ENCODE measurements at regions not wholly inside any gene's neighbourhood (a gene's known extent, or its start where the extent isn't known, plus 50 kb on each side); places are given as distances from the start of the nearest gene placed in this dataset.

DNA sequence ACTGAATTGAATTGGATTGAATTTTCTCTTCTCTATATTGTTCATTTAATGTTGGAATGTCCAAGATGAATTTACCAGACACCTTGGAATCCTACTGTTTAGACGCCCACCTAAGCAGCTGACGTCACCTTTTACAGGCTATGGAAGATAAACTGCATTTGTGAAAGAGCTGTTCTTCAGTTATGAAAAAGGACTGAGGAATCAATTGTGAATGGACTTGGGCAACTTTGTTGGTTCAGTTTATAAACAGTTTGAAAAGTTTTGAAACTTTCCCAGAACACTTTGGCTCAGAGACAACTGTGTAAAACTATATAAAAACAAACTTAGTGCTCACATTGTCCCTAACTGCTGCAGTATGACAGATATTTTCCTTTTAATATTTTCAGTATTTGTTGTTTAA lies 590.8 kb upstream of the SPRY2 start:
- Histone ChIP-seq H3K27me3 (ENCODE audit: insufficient read depth, low read depth, low read length) (no peaks in the 10 kb centered on the region), H2AFZ (ENCODE audit: low read depth, low read length) (no peak overlapping the region), H3K9ac (ENCODE audit: low read length) (no peak overlapping the region), H3F3A (ENCODE audit: insufficient read depth, low read length, poor library complexity, severe bottlenecking) (no peaks in the 10 kb centered on the region), H3K9me2 (ENCODE audit: insufficient read depth, low read length) (no peaks in the 10 kb centered on the region), H3K36me3 (ENCODE audit: insufficient read depth, low read length) (no peaks in the 10 kb centered on the region), H3K27ac (ENCODE audit: low read length) (no peak overlapping the region), H4K20me1 (ENCODE audit: insufficient read depth) (no peaks in the 10 kb centered on the region), H3K4me3 (ENCODE audit: low read length) (no peak overlapping the region), H3K9me3 (ENCODE audit: low read length) (no peaks in the 10 kb centered on the region), H3K79me2 (replicated peaks; ENCODE audit: insufficient read depth, low read length) (no peaks in the 10 kb centered on the region), H3K4me2 (ENCODE audit: low read length) (no peak overlapping the region)
- TF ChIP-seq MXI1 (conservative IDR thresholded peaks at IDR 0.05; ENCODE audit: poor library complexity, severe bottlenecking) (no peak), POLR2AphosphoS5 (IDR thresholded peaks at IDR 0.05) (no peak), EP300 (conservative IDR thresholded peaks at IDR 0.05; ENCODE audit: poor library complexity, severe bottlenecking) (no peak), RAD21 (conservative IDR thresholded peaks at IDR 0.05) (no peak), EZH2 (IDR thresholded peaks at IDR 0.05; ENCODE audit: borderline replicate concordance, insufficient read depth, low read length, poor library complexity, severe bottlenecking) (no peak), TAF1 (IDR thresholded peaks at IDR 0.05; ENCODE audit: low read depth) (no peak), SMC3 (conservative IDR thresholded peaks at IDR 0.05; ENCODE audit: poor library complexity) (no peak)
- TF ChIP-seq, protein P1, sequence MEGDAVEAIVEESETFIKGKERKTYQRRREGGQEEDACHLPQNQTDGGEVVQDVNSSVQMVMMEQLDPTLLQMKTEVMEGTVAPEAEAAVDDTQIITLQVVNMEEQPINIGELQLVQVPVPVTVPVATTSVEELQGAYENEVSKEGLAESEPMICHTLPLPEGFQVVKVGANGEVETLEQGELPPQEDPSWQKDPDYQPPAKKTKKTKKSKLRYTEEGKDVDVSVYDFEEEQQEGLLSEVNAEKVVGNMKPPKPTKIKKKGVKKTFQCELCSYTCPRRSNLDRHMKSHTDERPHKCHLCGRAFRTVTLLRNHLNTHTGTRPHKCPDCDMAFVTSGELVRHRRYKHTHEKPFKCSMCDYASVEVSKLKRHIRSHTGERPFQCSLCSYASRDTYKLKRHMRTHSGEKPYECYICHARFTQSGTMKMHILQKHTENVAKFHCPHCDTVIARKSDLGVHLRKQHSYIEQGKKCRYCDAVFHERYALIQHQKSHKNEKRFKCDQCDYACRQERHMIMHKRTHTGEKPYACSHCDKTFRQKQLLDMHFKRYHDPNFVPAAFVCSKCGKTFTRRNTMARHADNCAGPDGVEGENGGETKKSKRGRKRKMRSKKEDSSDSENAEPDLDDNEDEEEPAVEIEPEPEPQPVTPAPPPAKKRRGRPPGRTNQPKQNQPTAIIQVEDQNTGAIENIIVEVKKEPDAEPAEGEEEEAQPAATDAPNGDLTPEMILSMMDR (IDR thresholded peaks at IDR 0.05; ENCODE audit: poor library complexity, severe bottlenecking): no peak
- TF ChIP-seq, protein P2, sequence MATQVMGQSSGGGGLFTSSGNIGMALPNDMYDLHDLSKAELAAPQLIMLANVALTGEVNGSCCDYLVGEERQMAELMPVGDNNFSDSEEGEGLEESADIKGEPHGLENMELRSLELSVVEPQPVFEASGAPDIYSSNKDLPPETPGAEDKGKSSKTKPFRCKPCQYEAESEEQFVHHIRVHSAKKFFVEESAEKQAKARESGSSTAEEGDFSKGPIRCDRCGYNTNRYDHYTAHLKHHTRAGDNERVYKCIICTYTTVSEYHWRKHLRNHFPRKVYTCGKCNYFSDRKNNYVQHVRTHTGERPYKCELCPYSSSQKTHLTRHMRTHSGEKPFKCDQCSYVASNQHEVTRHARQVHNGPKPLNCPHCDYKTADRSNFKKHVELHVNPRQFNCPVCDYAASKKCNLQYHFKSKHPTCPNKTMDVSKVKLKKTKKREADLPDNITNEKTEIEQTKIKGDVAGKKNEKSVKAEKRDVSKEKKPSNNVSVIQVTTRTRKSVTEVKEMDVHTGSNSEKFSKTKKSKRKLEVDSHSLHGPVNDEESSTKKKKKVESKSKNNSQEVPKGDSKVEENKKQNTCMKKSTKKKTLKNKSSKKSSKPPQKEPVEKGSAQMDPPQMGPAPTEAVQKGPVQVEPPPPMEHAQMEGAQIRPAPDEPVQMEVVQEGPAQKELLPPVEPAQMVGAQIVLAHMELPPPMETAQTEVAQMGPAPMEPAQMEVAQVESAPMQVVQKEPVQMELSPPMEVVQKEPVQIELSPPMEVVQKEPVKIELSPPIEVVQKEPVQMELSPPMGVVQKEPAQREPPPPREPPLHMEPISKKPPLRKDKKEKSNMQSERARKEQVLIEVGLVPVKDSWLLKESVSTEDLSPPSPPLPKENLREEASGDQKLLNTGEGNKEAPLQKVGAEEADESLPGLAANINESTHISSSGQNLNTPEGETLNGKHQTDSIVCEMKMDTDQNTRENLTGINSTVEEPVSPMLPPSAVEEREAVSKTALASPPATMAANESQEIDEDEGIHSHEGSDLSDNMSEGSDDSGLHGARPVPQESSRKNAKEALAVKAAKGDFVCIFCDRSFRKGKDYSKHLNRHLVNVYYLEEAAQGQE (IDR thresholded peaks at IDR 0.05; ENCODE audit: borderline replicate concordance): no peak

DNA sequence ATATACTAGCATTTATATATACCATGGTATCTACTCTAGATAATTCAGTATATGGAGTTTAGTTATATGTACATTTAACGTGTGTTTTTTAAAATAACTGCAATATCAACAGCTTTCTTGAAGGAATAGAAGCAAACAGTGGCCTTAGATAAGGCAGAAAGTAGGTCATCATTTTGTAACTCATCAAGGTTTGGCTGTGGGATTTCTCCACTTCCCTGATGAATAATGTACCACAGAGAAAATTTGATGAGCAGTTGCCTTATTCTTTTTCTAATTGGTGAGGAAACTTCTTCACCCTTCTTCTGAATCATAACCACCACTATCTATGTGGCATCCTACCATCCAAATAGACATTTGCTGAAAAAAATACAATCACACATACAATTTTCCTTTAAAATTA lies 590.2 kb upstream of the SPRY2 start:
- Histone ChIP-seq H2AFZ (ENCODE audit: low read depth, low read length) (no peak overlapping the region), H3K36me3 (ENCODE audit: insufficient read depth, low read length) (no peaks in the 10 kb centered on the region), H4K20me1 (ENCODE audit: insufficient read depth) (no peaks in the 10 kb centered on the region), H3K27ac (ENCODE audit: low read length) (no peak overlapping the region), H3K27me3 (ENCODE audit: insufficient read depth, low read depth, low read length) (no peaks in the 10 kb centered on the region), H3F3A (ENCODE audit: insufficient read depth, low read length, poor library complexity, severe bottlenecking) (no peaks in the 10 kb centered on the region), H3K79me2 (replicated peaks; ENCODE audit: insufficient read depth, low read length) (no peaks in the 10 kb centered on the region), H3K4me2 (ENCODE audit: low read length) (no peak overlapping the region), H3K9me2 (ENCODE audit: insufficient read depth, low read length) (no peaks in the 10 kb centered on the region), H3K9ac (ENCODE audit: low read length) (no peak overlapping the region), H3K4me3 (ENCODE audit: low read length) (no peak overlapping the region), H3K9me3 (ENCODE audit: low read length) (no peaks in the 10 kb centered on the region)
- no peak for TF ChIP-seq EZH2 (IDR thresholded peaks at IDR 0.05; ENCODE audit: borderline replicate concordance, insufficient read depth, low read length, poor library complexity, severe bottlenecking)
- no peak for TF ChIP-seq RAD21 (conservative IDR thresholded peaks at IDR 0.05)
- TF ChIP-seq MXI1 (conservative IDR thresholded peaks at IDR 0.05; ENCODE audit: poor library complexity, severe bottlenecking): no peak
- TF ChIP-seq POLR2AphosphoS5 (IDR thresholded peaks at IDR 0.05): no peak
- TF ChIP-seq SMC3 (conservative IDR thresholded peaks at IDR 0.05; ENCODE audit: poor library complexity): no peak
- TF ChIP-seq, protein P2 (IDR thresholded peaks at IDR 0.05; ENCODE audit: borderline replicate concordance): no peak
- TF ChIP-seq, protein P1 (IDR thresholded peaks at IDR 0.05; ENCODE audit: poor library complexity, severe bottlenecking): no peak
- no peak for TF ChIP-seq TAF1 (IDR thresholded peaks at IDR 0.05; ENCODE audit: low read depth)
- no peak for TF ChIP-seq EP300 (conservative IDR thresholded peaks at IDR 0.05; ENCODE audit: poor library complexity, severe bottlenecking)
